Endothelial cell of umbilical vein (primary cell): ENCODE measurements at regions not wholly inside any gene's neighbourhood (a gene's known extent, or its start where the extent isn't known, plus 50 kb on each side); places are given as distances from the start of the nearest gene placed in this dataset.

Experiments
- FOS ChIP-seq: IDR thresholded peaks from 2 replicates; pipeline ENCODE4 v1.6.1; 2011; ENCODE audit warnings: mild to moderate bottlenecking, low read length, moderate library complexity, borderline replicate concordance; ENCODE audit not compliant: insufficient read depth
- POLR2A ChIP-seq: IDR thresholded peaks from 2 replicates; pipeline ENCODE4 v1.6.1; 2012; ENCODE audit warnings: low read depth, mild to moderate bottlenecking, control low read depth, low read length
- POLR2AphosphoS5 ChIP-seq: IDR thresholded peaks from 2 replicates; pipeline ENCODE4 v1.6.1; 2012; ENCODE audit warnings: low read depth, mild to moderate bottlenecking, control low read depth, low read length, moderate library complexity; ENCODE audit not compliant: insufficient read depth
- TF ChIP-seq, protein P1 (sequence below), 2 donors: IDR thresholded peaks; 1 replicate in 1 of 2; 2 replicates in 1 of 2; pipeline ENCODE4 v1.5.1; 2011; ENCODE audit warnings: low read length in 2 of 2, mild to moderate bottlenecking in 2 of 2, moderate library complexity in 2 of 2, control low read depth in 1 of 2, inconsistent platforms in 1 of 2, low read depth in 1 of 2; ENCODE audit not compliant: insufficient read depth in 1 of 2; ENCODE audit errors: extremely low read depth in 1 of 2

GRCh38 chr2:53170466-53170865, 597.1 kb upstream of the CHAC2 start:
- TF ChIP-seq POLR2AphosphoS5 (no peak), FOS (no peak), POLR2A (no peak)
- TF ChIP-seq, protein P1, sequence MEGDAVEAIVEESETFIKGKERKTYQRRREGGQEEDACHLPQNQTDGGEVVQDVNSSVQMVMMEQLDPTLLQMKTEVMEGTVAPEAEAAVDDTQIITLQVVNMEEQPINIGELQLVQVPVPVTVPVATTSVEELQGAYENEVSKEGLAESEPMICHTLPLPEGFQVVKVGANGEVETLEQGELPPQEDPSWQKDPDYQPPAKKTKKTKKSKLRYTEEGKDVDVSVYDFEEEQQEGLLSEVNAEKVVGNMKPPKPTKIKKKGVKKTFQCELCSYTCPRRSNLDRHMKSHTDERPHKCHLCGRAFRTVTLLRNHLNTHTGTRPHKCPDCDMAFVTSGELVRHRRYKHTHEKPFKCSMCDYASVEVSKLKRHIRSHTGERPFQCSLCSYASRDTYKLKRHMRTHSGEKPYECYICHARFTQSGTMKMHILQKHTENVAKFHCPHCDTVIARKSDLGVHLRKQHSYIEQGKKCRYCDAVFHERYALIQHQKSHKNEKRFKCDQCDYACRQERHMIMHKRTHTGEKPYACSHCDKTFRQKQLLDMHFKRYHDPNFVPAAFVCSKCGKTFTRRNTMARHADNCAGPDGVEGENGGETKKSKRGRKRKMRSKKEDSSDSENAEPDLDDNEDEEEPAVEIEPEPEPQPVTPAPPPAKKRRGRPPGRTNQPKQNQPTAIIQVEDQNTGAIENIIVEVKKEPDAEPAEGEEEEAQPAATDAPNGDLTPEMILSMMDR (IDR thresholded peaks at IDR 0.05; ENCODE audit: extremely low read depth in 1 of 2, insufficient read depth in 1 of 2, low read depth in 1 of 2, low read length in 2 of 2), result no peak
